Breast epithelium (tissue), 3 donors: ENCODE measurements at regions not wholly inside any gene's neighbourhood (a gene's known extent, or its start where the extent isn't known, plus 50 kb on each side); places are given as distances from the start of the nearest gene placed in this dataset.

Experiments
- CTCF ChIP-seq, 3 donors: fragments of 450-650 bp; IDR thresholded peaks; one replicate each; pipeline ENCODE4 v1.5.1; 2016 to 2017; ENCODE audit warnings: antibody characterized with exemption in 3 of 3, mild to moderate bottlenecking in 3 of 3, moderate library complexity in 3 of 3
- POLR2A ChIP-seq: fragments of 450-650 bp; IDR thresholded peaks from one replicate; pipeline ENCODE4 v1.6.1; 2016; ENCODE audit warnings: antibody characterized with exemption, mild to moderate bottlenecking, moderate library complexity
- POLR2AphosphoS5 ChIP-seq, 3 donors: sonication (generic); formaldehyde crosslinking; IDR thresholded peaks; one replicate each; pipeline ENCODE4 v1.6.1; 2017; ENCODE audit warnings: antibody characterized with exemption in 3 of 3

DNA sequence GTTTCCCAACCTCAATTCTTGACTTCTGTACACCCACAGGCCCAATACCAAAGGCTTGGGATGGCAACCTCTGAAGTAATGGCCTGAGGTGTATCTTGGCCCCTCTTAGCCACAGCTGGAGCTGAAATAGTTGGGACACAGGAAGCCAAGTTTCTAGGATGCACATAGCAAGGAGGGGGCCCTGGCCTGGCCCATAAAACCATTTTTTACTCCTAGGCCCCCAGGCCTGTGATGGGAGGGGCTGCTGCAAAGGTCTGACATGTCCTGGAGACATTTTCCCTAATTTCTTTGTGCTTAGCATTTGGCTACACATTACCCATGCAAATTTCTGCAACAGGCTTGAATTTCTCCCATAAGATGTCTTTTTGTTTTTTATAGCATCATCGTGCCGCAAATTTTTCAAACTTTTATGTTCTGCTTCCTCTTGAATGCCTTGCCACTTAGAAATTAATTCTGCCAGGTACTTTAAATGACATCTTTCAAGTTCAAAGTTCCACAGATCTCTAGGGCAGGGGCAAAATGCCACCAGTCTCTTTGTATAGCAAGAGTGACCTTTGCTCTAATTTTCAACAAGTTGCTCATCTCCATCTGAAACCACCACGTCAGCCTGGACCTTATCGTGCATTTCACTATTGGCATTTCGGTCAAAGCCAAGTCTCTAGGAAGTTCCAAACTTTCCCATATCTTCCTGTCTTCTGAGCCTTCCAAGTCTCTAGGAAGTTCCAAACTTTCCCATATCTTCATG lies 490.8 kb downstream of the IPMK start:
- TF ChIP-seq CTCF (IDR thresholded peaks at IDR 0.05) (no peak), POLR2AphosphoS5 (IDR thresholded peaks at IDR 0.05) (no peak), POLR2A (no peak)
